Endothelial cell of umbilical vein (primary cell): ENCODE measurements at regions not wholly inside any gene's neighbourhood (a gene's known extent, or its start where the extent isn't known, plus 50 kb on each side); places are given as distances from the start of the nearest gene placed in this dataset.

ENCODE experiments used
- BruUV-seq: library from RNA; stranded (reverse); fragments of 400-500 nt; replicated peaks from 2 replicates; lab custom pipeline; 2021; lab: Mats Ljungman, UMichigan
- CTCF ChIA-PET: fragments of 300-600, 350-600 bp; sonication (Branson Sonifier 250); formaldehyde crosslinking; loops from one replicate; lab custom pipeline; 2021; ENCODE audit warnings: antibody characterized with exemption, inconsistent platforms; lab: Charles Lee
- POLR2A ChIA-PET: fragments of 300-600, 350-600 bp; sonication (Branson Sonifier 250); formaldehyde crosslinking; loops from one replicate; lab custom pipeline; 2021; ENCODE audit warnings: antibody characterized with exemption, inconsistent platforms; lab: Charles Lee
- DNase-seq: peaks from one replicate; pipeline ENCODE4 v3.0.0-alpha.2; 2011; ENCODE audit warnings: low read depth, low spot score
- FAIRE-seq: peaks from 2 replicates; lab custom pipeline; 2011; peaks lifted over from hg19 to GRCh38; lab: Jason Lieb, UNC
- H2AFZ ChIP-seq: 2 replicates; pipeline ENCODE4 v1.6.0; 2012; ENCODE audit warnings: low read depth, low read length, control low read depth, inconsistent platforms
- H3K27ac ChIP-seq: 2 replicates; pipeline ENCODE4 v1.5.1; 2011; ENCODE audit warnings: low read depth, mild to moderate bottlenecking, control low read depth, low read length, moderate library complexity; ENCODE audit not compliant: insufficient read depth
- H3K27me3 ChIP-seq, 2 experiments: 2 replicates each; pipeline versions ENCODE4 v1.6.0 to v1.6.1; 2011; ENCODE audit warnings: low read length in 2 of 2, mixed read lengths in 1 of 2; ENCODE audit not compliant: control insufficient read depth in 2 of 2, insufficient read depth in 2 of 2
- H3K36me3 ChIP-seq, 2 experiments: 2 replicates in 1 of 2; 3 replicates in 1 of 2; pipeline ENCODE4 v1.5.1; 2011; ENCODE audit warnings: low read length in 2 of 2, mild to moderate bottlenecking in 1 of 2, moderate library complexity in 1 of 2; ENCODE audit not compliant: control insufficient read depth in 2 of 2, insufficient read depth in 2 of 2; ENCODE audit errors: extremely low read depth in 1 of 2
- H3K4me1 ChIP-seq: 3 replicates; pipeline ENCODE4 v1.5.1; 2011; ENCODE audit warnings: mild to moderate bottlenecking, low read length; ENCODE audit not compliant: control insufficient read depth, insufficient read depth; ENCODE audit errors: extremely low read depth
- H3K4me2 ChIP-seq: 2 replicates; pipeline ENCODE4 v1.6.1; 2011; ENCODE audit warnings: low read length, control low read depth, mixed read lengths; ENCODE audit not compliant: insufficient read depth
- H3K4me3 ChIP-seq, 3 experiments: fragments of 200-600 bp in 1 of 3; sonication (generic), shearing (Covaris generic) in 1 of 3; replicated peaks in 1 of 3; 2 replicates each; pipeline ENCODE4 v1.5.1; 2011 to 2016; ENCODE audit warnings: control low read depth in 3 of 3, low read length in 3 of 3, mild to moderate bottlenecking in 2 of 3, inconsistent platforms in 1 of 3, low read depth in 1 of 3, moderate library complexity in 1 of 3; ENCODE audit not compliant: insufficient read depth in 1 of 3
- H3K79me2 ChIP-seq: 2 replicates; pipeline ENCODE4 v1.6.0; 2012; ENCODE audit warnings: low read length, inconsistent platforms; ENCODE audit not compliant: control insufficient read depth, insufficient read depth
- H3K9ac ChIP-seq: replicated peaks from 2 replicates; pipeline ENCODE3; 2011; ENCODE audit warnings: low read length, control low read depth; ENCODE audit not compliant: insufficient read depth; ENCODE audit errors: extremely low read depth
- H3K9me1 ChIP-seq: replicated peaks from 3 replicates; pipeline ENCODE4 v1.6.0; 2011; ENCODE audit warnings: mild to moderate bottlenecking, low read length; ENCODE audit not compliant: control insufficient read depth, insufficient read depth; ENCODE audit errors: extremely low read depth
- H3K9me3 ChIP-seq: replicated peaks from 2 replicates; pipeline ENCODE4 v1.5.1; 2012; ENCODE audit warnings: low read length, inconsistent platforms; ENCODE audit not compliant: control insufficient read depth, insufficient read depth
- H4K20me1 ChIP-seq: replicated peaks from 2 replicates; pipeline ENCODE3; 2011; ENCODE audit warnings: mild to moderate bottlenecking, low read length; ENCODE audit not compliant: control insufficient read depth, insufficient read depth; ENCODE audit errors: extremely low read depth
- EZH2 ChIP-seq: IDR thresholded peaks from 2 replicates; pipeline ENCODE4 v1.6.1; 2012; ENCODE audit warnings: borderline replicate concordance, low read depth, mild to moderate bottlenecking, moderate library complexity, low read length, inconsistent platforms; ENCODE audit not compliant: severe bottlenecking
- FOS ChIP-seq: IDR thresholded peaks from 2 replicates; pipeline ENCODE4 v1.6.1; 2011; ENCODE audit warnings: mild to moderate bottlenecking, low read length, moderate library complexity, borderline replicate concordance; ENCODE audit not compliant: insufficient read depth
- GATA2 ChIP-seq: IDR thresholded peaks from 2 replicates; pipeline ENCODE4 v1.7.0; 2011; ENCODE audit warnings: low read depth, mild to moderate bottlenecking, moderate library complexity, mixed read lengths, low read length; ENCODE audit not compliant: insufficient read length, insufficient read depth
- JUN ChIP-seq: IDR thresholded peaks from 2 replicates; pipeline ENCODE4 v1.6.1; 2011; ENCODE audit warnings: borderline replicate concordance, low read depth; ENCODE audit not compliant: insufficient read length, insufficient read depth
- MYC ChIP-seq: IDR thresholded peaks from one replicate; pipeline ENCODE4 v1.6.1; 2011; ENCODE audit warnings: mild to moderate bottlenecking, low read depth, low read length
- POLR2A ChIP-seq: IDR thresholded peaks from 2 replicates; pipeline ENCODE4 v1.6.1; 2012; ENCODE audit warnings: low read depth, mild to moderate bottlenecking, control low read depth, low read length
- POLR2AphosphoS5 ChIP-seq: IDR thresholded peaks from 2 replicates; pipeline ENCODE4 v1.6.1; 2012; ENCODE audit warnings: low read depth, mild to moderate bottlenecking, control low read depth, low read length, moderate library complexity; ENCODE audit not compliant: insufficient read depth
- dilution Hi-C: fragments of 300-500 bp; cut with MboI; formaldehyde crosslinking; loops from one replicate; pipeline ENCODE4 v1.15.0; 2019; ENCODE audit warnings: low sequenced_read_pairs; ENCODE audit not compliant: extremely low pct_ligation_motif_present
- intact Hi-C: fragments of 100-400 bp; cut with micrococcal nuclease; formaldehyde crosslinking; loops from one replicate; pipeline ENCODE4 v1.10.0; 2022
- TF ChIP-seq, protein P1 (sequence below): IDR thresholded peaks from 2 replicates; pipeline ENCODE4 v1.6.1; 2011; ENCODE audit not compliant: insufficient read depth, insufficient read length
- TF ChIP-seq, protein P2 (sequence below), 2 donors: IDR thresholded peaks; 1 replicate in 1 of 2; 2 replicates in 1 of 2; pipeline ENCODE4 v1.5.1; 2011; ENCODE audit warnings: low read length in 2 of 2, mild to moderate bottlenecking in 2 of 2, moderate library complexity in 2 of 2, control low read depth in 1 of 2, inconsistent platforms in 1 of 2, low read depth in 1 of 2; ENCODE audit not compliant: insufficient read depth in 1 of 2; ENCODE audit errors: extremely low read depth in 1 of 2

DNA sequence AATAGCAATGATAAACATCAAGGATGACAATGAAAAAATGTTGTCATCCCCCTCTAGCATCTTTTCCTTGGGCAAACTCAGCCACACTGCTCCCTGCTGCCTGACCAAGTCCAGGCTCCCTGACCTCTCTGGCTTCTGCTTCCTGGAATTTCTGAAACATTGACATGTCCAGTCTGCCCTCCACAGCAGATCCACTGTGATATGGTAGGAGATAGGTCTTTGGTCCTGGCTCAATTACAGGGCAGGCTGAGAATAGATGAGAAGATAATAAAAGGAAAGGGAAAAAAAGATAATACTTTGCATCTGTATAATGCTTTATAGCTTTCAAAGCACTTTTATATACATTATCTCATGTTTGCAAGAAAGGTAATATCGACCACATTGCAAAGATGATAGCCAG is 417.7 kb downstream of the BUD13 start:
- no peaks in the 10 kb centered on the region for H4K20me1 ChIP-seq
- no peak overlapping the region for H3K4me3 ChIP-seq
- no peak overlapping the region for H3K9ac ChIP-seq
- intact Hi-C loops (no loop called here), dilution Hi-C loops (no loop called here)
- H3K36me3 ChIP-seq = no peaks in the 10 kb centered on the region
- CTCF ChIA-PET = no interaction called here
- no peaks in the 10 kb centered on the region for H3K79me2 ChIP-seq
- FAIRE-seq (no peak), DNase-seq (no peak)
- H3K4me1 ChIP-seq = peaks cover 10% of the 10 kb centered on the region
- TF ChIP-seq MYC (no peak), JUN (no peak)
- no peaks in the 10 kb centered on the region for H3K9me1 ChIP-seq
- POLR2A ChIA-PET = no interaction called here
- no TSS peak for BruUV-seq
- H3K27me3 ChIP-seq = no peaks in the 10 kb centered on the region
- H2AFZ ChIP-seq = no peak overlapping the region
- H3K4me2 ChIP-seq = no peak overlapping the region
- H3K9me3 ChIP-seq = no peaks in the 10 kb centered on the region
- H3K27ac ChIP-seq = no peak overlapping the region

DNA sequence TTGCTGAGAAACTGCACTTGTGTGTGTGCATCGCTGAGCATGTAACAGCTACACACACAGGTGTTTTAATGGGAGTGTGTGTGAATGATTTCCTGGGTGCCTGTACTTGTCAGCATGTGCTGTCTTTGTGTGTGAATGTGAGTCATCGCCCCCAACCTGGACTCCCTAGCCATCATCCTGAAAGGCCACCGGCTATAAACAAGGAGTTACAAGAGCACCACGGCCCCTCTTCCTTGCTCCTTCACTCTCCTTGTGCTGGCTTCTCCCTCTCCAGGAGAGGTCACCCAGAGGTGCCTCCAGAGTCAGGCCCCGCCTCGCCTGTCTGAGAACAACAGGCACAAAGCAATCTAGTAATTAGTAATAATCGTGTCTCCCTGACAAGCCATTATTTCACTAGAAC is 419.2 kb downstream of the BUD13 start:
- ChIA-PET POLR2A (no interaction called here), CTCF (interaction anchor here (1.0 kb wide), 1 partner anchor 146 kb away, joined by 3 read pairs; no protein-coding TSS in a partner anchor)
- no peaks in the 10 kb centered on the region for H3K9me1 ChIP-seq

More for the DNA sequence above, 419.2 kb downstream of the BUD13 start:
- Histone ChIP-seq H3K9me3 (no peaks in the 10 kb centered on the region), H3K36me3 (no peaks in the 10 kb centered on the region), H3K4me2 (no peak overlapping the region), H3K79me2 (no peaks in the 10 kb centered on the region), H3K4me1 (no peaks in the 10 kb centered on the region), H3K27me3 (no peaks in the 10 kb centered on the region), H3K4me3 (no peak overlapping the region), H3K9ac (no peak overlapping the region), H3K27ac (no peak overlapping the region), H4K20me1 (no peaks in the 10 kb centered on the region), H2AFZ (no peak overlapping the region)
- intact Hi-C loops = no loop called here
- no peak for DNase-seq
- dilution Hi-C loops = no loop called here
- BruUV-seq = no TSS peak
- TF ChIP-seq EZH2 = no peak
- TF ChIP-seq MYC = no peak
- no peak for TF ChIP-seq GATA2
- no peak for TF ChIP-seq POLR2A
- TF ChIP-seq FOS = no peak
- TF ChIP-seq JUN = no peak
- TF ChIP-seq POLR2AphosphoS5 = no peak
- TF ChIP-seq, protein P1, sequence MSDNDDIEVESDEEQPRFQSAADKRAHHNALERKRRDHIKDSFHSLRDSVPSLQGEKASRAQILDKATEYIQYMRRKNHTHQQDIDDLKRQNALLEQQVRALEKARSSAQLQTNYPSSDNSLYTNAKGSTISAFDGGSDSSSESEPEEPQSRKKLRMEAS = no peak
- TF ChIP-seq, protein P2, sequence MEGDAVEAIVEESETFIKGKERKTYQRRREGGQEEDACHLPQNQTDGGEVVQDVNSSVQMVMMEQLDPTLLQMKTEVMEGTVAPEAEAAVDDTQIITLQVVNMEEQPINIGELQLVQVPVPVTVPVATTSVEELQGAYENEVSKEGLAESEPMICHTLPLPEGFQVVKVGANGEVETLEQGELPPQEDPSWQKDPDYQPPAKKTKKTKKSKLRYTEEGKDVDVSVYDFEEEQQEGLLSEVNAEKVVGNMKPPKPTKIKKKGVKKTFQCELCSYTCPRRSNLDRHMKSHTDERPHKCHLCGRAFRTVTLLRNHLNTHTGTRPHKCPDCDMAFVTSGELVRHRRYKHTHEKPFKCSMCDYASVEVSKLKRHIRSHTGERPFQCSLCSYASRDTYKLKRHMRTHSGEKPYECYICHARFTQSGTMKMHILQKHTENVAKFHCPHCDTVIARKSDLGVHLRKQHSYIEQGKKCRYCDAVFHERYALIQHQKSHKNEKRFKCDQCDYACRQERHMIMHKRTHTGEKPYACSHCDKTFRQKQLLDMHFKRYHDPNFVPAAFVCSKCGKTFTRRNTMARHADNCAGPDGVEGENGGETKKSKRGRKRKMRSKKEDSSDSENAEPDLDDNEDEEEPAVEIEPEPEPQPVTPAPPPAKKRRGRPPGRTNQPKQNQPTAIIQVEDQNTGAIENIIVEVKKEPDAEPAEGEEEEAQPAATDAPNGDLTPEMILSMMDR (IDR thresholded peaks at IDR 0.05; ENCODE audit: extremely low read depth in 1 of 2, insufficient read depth in 1 of 2, low read depth in 1 of 2, low read length in 2 of 2) = no peak
- no peak for FAIRE-seq
